Activated CD8-positive, alpha-beta T cell treated with anti-CD3 and anti-CD28 coated beads for 36 hours (primary cell): ENCODE measurements at regions not wholly inside any gene's neighbourhood (a gene's known extent, or its start where the extent isn't known, plus 50 kb on each side); places are given as distances from the start of the nearest gene placed in this dataset.

ENCODE experiments used
- ATAC-seq: fragments of 200-7000 bp; cut with Tn5 transposase; one replicate; pipeline ENCODE4 v1.10.0; 2021; ENCODE audit warnings: mild to moderate bottlenecking, moderate library complexity
- CTCF ChIA-PET: fragments of 350-600 bp; sonication (Branson Sonifier 250); formaldehyde crosslinking; loops from one replicate; lab custom pipeline; 2021; ENCODE audit warnings: antibody characterized with exemption; lab: Charles Lee
- POLR2A ChIA-PET: fragments of 350-600 bp; sonication (Branson Sonifier 250); formaldehyde crosslinking; loops from one replicate; lab custom pipeline; 2021; ENCODE audit warnings: antibody characterized with exemption; lab: Charles Lee
- DNase-seq: peaks from one replicate; pipeline ENCODE4 v3.0.0-alpha.2; 2020
- H3K27ac Mint-ChIP-seq: one replicate; pipeline ENCODE4 v1.8.0; 2021; ENCODE audit warnings: mild to moderate bottlenecking, mixed read lengths
- H3K27me3 Mint-ChIP-seq: one replicate; pipeline ENCODE4 v1.8.0; 2021; ENCODE audit warnings: mixed read lengths
- H3K36me3 Mint-ChIP-seq: one replicate; pipeline ENCODE4 v1.8.0; 2021; ENCODE audit warnings: low read depth, mixed read lengths
- H3K4me1 Mint-ChIP-seq: one replicate; pipeline ENCODE4 v1.8.0; 2021; ENCODE audit warnings: low read depth, mixed read lengths
- H3K4me3 Mint-ChIP-seq: one replicate; pipeline ENCODE4 v1.8.0; 2021; ENCODE audit warnings: mild to moderate bottlenecking, moderate library complexity, mixed read lengths
- H3K9me3 Mint-ChIP-seq: one replicate; pipeline ENCODE4 v1.8.0; 2021; ENCODE audit warnings: mixed read lengths
- CTCF ChIP-seq: fragments of 200-600 bp; IDR thresholded peaks from one replicate; pipeline ENCODE4 v1.8.0; 2022; ENCODE audit warnings: antibody characterized with exemption, mild to moderate bottlenecking
- intact Hi-C: fragments of 100-400 bp; cut with micrococcal nuclease; formaldehyde crosslinking; loops from one replicate; pipeline ENCODE4 v1.10.0; 2022

GRCh38 chr15:98522127-98522526 lies 126.2 kb upstream of the IGF1R start:
- Mint-ChIP-seq H3K4me3 (no peak overlapping the region), H3K27me3 (peaks cover 4% of the 10 kb centered on the region), H3K9me3 (no peaks in the 10 kb centered on the region), H3K27ac (no peak overlapping the region), H3K4me1 (no peaks in the 10 kb centered on the region), H3K36me3 (no peaks in the 10 kb centered on the region)
- ATAC-seq (no peak), DNase-seq (no peak)
- ChIA-PET POLR2A (interaction anchor here (0.9 to 1.0 kb wide), 2 partner anchors 108 to 253 kb away, joined by 3 read pairs; no protein-coding TSS in a partner anchor), CTCF (interaction anchor here (0.8 to 8.3 kb wide), 5 partner anchors 47 to 555 kb away, joined by 4 to 106 read pairs (median 9); no protein-coding TSS in a partner anchor)
- TF ChIP-seq CTCF, result no peak
- intact Hi-C loops, result no loop called here

GRCh38 chr15:98523912-98524662 lies 124.3 kb upstream of the IGF1R start:
- peaks cover 2% of the 10 kb centered on the region for H3K27me3 Mint-ChIP-seq
- POLR2A ChIA-PET, result no interaction called here
- ATAC-seq (no peak), DNase-seq (no peak)
- H3K4me3 Mint-ChIP-seq, result no peak overlapping the region
- H3K4me1 Mint-ChIP-seq, result no peaks in the 10 kb centered on the region
- no peaks in the 10 kb centered on the region for H3K36me3 Mint-ChIP-seq
- no peak overlapping the region for H3K27ac Mint-ChIP-seq
- CTCF ChIA-PET, result interaction anchor here (1.1 to 8.3 kb wide), 4 partner anchors 11 to 553 kb away, joined by 3 to 106 read pairs (median 6); no protein-coding TSS in a partner anchor
- no peak for TF ChIP-seq CTCF
- no peaks in the 10 kb centered on the region for H3K9me3 Mint-ChIP-seq
- intact Hi-C loops, result no loop called here

GRCh38 chr15:98524838-98525660 lies 123.3 kb upstream of the IGF1R start:
- CTCF ChIA-PET, result interaction anchor here (0.6 to 4.1 kb wide), 2 partner anchors 552 to 1163 kb away, joined by 3 to 9 read pairs; no protein-coding TSS in a partner anchor
- DNase-seq (no peak), ATAC-seq (no peak)
- POLR2A ChIA-PET, result no interaction called here
- no peak for TF ChIP-seq CTCF
- H3K27me3 Mint-ChIP-seq, result peaks cover 4% of the 10 kb centered on the region
- H3K27ac Mint-ChIP-seq, result no peak overlapping the region
- H3K4me3 Mint-ChIP-seq, result no peak overlapping the region
- H3K4me1 Mint-ChIP-seq, result no peaks in the 10 kb centered on the region
- H3K36me3 Mint-ChIP-seq, result no peaks in the 10 kb centered on the region
- no peaks in the 10 kb centered on the region for H3K9me3 Mint-ChIP-seq
- intact Hi-C loops, result no loop called here

- Mint-ChIP-seq H3K27me3 (peaks cover 4% of the 10 kb centered on the region), H3K36me3 (no peaks in the 10 kb centered on the region), H3K4me1 (no peaks in the 10 kb centered on the region), H3K27ac (no peak overlapping the region), H3K4me3 (no peak overlapping the region), H3K9me3 (no peaks in the 10 kb centered on the region)
- ATAC-seq (no peak), DNase-seq (no peak)
- CTCF ChIA-PET, result no interaction called here
- POLR2A ChIA-PET, result no interaction called here
- no peak for TF ChIP-seq CTCF
- intact Hi-C loops, result no loop called here
These were observed 122.7 kb upstream of the IGF1R start for GRCh38 chr15:98525661-98526001.

GRCh38 chr15:98526094-98526493 lies 122.2 kb upstream of the IGF1R start:
- ChIA-PET POLR2A (no interaction called here), CTCF (no interaction called here)
- H3K9me3 Mint-ChIP-seq, result no peaks in the 10 kb centered on the region
- intact Hi-C loops, result no loop called here
- no peak overlapping the region for H3K4me3 Mint-ChIP-seq
- DNase-seq (no peak), ATAC-seq (no peak)
- peaks cover 8% of the 10 kb centered on the region for H3K27me3 Mint-ChIP-seq
- no peaks in the 10 kb centered on the region for H3K4me1 Mint-ChIP-seq
- no peaks in the 10 kb centered on the region for H3K36me3 Mint-ChIP-seq
- TF ChIP-seq CTCF, result no peak
- H3K27ac Mint-ChIP-seq, result no peak overlapping the region
